HFFc6 (cell line): ENCODE measurements at regions not wholly inside any gene's neighbourhood (a gene's known extent, or its start where the extent isn't known, plus 50 kb on each side); places are given as distances from the start of the nearest gene placed in this dataset.

Experiments used
- DNase-seq: peaks from one replicate; pipeline ENCODE4 v3.0.0-alpha.2; 2018
- H3K27ac Mint-ChIP-seq: 2 replicates; pipeline ENCODE4 v1.8.0; 2020; ENCODE audit warnings: mild to moderate bottlenecking, mixed read lengths
- H3K27me3 Mint-ChIP-seq: 2 replicates; pipeline ENCODE4 v1.8.0; 2021; ENCODE audit warnings: mild to moderate bottlenecking, moderate library complexity, mixed read lengths; ENCODE audit not compliant: insufficient read depth
- H3K36me3 Mint-ChIP-seq: 2 replicates; pipeline ENCODE4 v1.8.0; 2021; ENCODE audit warnings: low read depth, mixed read lengths
- H3K4me1 Mint-ChIP-seq: 2 replicates; pipeline ENCODE4 v1.8.0; 2020; ENCODE audit warnings: low read depth, mixed read lengths
- H3K4me3 Mint-ChIP-seq: 2 replicates; pipeline ENCODE4 v1.8.0; 2020; ENCODE audit warnings: mild to moderate bottlenecking, moderate library complexity, mixed read lengths
- H3K9me3 Mint-ChIP-seq: 2 replicates; pipeline ENCODE4 v1.8.0; 2020; ENCODE audit warnings: mild to moderate bottlenecking, mixed read lengths
- CTCF ChIP-seq: fragments of 200-600 bp; sonication (generic); IDR thresholded peaks from 2 replicates; pipeline ENCODE4 v1.5.0; 2021; ENCODE audit warnings: antibody characterized with exemption, mild to moderate bottlenecking

- Mint-ChIP-seq H3K9me3 (no peaks in the 10 kb centered on the region), H3K4me1 (no peaks in the 10 kb centered on the region), H3K27ac (no peak overlapping the region), H3K27me3 (no peaks in the 10 kb centered on the region), H3K4me3 (no peak overlapping the region), H3K36me3 (no peaks in the 10 kb centered on the region)
- TF ChIP-seq CTCF = no peak
- DNase-seq = no peak
These were observed 467.4 kb upstream of the FZD8 start for GRCh38 chr10:36109399-36110023.

GRCh38 chr10:36097696-36098095, 455.6 kb upstream of the FZD8 start:
- DNase-seq = no peak
- Mint-ChIP-seq H3K9me3 (peaks cover 5% of the 10 kb centered on the region), H3K4me1 (no peaks in the 10 kb centered on the region), H3K27ac (no peak overlapping the region), H3K36me3 (no peaks in the 10 kb centered on the region), H3K27me3 (no peaks in the 10 kb centered on the region), H3K4me3 (no peak overlapping the region)
- no peak for TF ChIP-seq CTCF

- no peaks in the 10 kb centered on the region for H3K27me3 Mint-ChIP-seq
These were observed 454.5 kb upstream of the FZD8 start for GRCh38 chr10:36096576-36096975.

GRCh38 chr10:36094096-36094495, 452.0 kb upstream of the FZD8 start:
- Mint-ChIP-seq H3K27ac (no peak overlapping the region), H3K4me3 (no peak overlapping the region), H3K4me1 (no peaks in the 10 kb centered on the region), H3K36me3 (no peaks in the 10 kb centered on the region), H3K27me3 (no peaks in the 10 kb centered on the region), H3K9me3 (no peaks in the 10 kb centered on the region)
- TF ChIP-seq CTCF = no peak
- no peak for DNase-seq

More at GRCh38 chr10:36096576-36096975, 454.5 kb upstream of the FZD8 start:
- Mint-ChIP-seq H3K9me3 (peaks cover 1% of the 10 kb centered on the region), H3K4me3 (no peak overlapping the region), H3K36me3 (no peaks in the 10 kb centered on the region), H3K4me1 (no peaks in the 10 kb centered on the region), H3K27ac (no peak overlapping the region)
- no peak for TF ChIP-seq CTCF
- DNase-seq = no peak

- no peaks in the 10 kb centered on the region; the same call in 1 of the 2 replicates for H3K9me3 Mint-ChIP-seq
- H3K4me3 Mint-ChIP-seq = no peak overlapping the region
- H3K36me3 Mint-ChIP-seq = no peaks in the 10 kb centered on the region
- no peaks in the 10 kb centered on the region for H3K4me1 Mint-ChIP-seq
- no peaks in the 10 kb centered on the region for H3K27me3 Mint-ChIP-seq
- TF ChIP-seq CTCF = no peak
- no peak for DNase-seq
- H3K27ac Mint-ChIP-seq = no peak overlapping the region
These were observed 450.0 kb upstream of the FZD8 start for GRCh38 chr10:36092116-36092515.

- TF ChIP-seq CTCF = no peak
- Mint-ChIP-seq H3K27ac (no peak overlapping the region), H3K36me3 (no peaks in the 10 kb centered on the region), H3K27me3 (no peaks in the 10 kb centered on the region), H3K4me1 (no peaks in the 10 kb centered on the region), H3K4me3 (no peak overlapping the region), H3K9me3 (no peaks in the 10 kb centered on the region; the same call in 1 of the 2 replicates)
- no peak for DNase-seq
These were observed 448.9 kb upstream of the FZD8 start for GRCh38 chr10:36091007-36091406.
